ENCODE measurements at regions not wholly inside any gene's neighbourhood (a gene's known extent, or its start where the extent isn't known, plus 50 kb on each side); places are given as distances from the start of the nearest gene placed in this dataset.
A peak's percentile ranks its signal among the peaks of the same experiment; 100 is the strongest.

- Histone ChIP-seq H3K4me3 (no peak overlapping the region), H3K36me3 (ENCODE audit: low read depth) (no peaks in the 10 kb centered on the region), H3K4me1 (ENCODE audit: low read depth) (no peaks in the 10 kb centered on the region), H3K9me3 (no peaks in the 10 kb centered on the region)
- DNase-seq (no peak), ATAC-seq (no peak)
- intact Hi-C loops (cut with DNase I, micrococcal nuclease), result no loop called here
- TF ChIP-seq, protein P1, sequence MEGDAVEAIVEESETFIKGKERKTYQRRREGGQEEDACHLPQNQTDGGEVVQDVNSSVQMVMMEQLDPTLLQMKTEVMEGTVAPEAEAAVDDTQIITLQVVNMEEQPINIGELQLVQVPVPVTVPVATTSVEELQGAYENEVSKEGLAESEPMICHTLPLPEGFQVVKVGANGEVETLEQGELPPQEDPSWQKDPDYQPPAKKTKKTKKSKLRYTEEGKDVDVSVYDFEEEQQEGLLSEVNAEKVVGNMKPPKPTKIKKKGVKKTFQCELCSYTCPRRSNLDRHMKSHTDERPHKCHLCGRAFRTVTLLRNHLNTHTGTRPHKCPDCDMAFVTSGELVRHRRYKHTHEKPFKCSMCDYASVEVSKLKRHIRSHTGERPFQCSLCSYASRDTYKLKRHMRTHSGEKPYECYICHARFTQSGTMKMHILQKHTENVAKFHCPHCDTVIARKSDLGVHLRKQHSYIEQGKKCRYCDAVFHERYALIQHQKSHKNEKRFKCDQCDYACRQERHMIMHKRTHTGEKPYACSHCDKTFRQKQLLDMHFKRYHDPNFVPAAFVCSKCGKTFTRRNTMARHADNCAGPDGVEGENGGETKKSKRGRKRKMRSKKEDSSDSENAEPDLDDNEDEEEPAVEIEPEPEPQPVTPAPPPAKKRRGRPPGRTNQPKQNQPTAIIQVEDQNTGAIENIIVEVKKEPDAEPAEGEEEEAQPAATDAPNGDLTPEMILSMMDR (IDR thresholded peaks at IDR 0.05), result no peak
Measured at GRCh38 chr2:19264852-19265251, 93.6 kb downstream of the OSR1 start.

DNA sequence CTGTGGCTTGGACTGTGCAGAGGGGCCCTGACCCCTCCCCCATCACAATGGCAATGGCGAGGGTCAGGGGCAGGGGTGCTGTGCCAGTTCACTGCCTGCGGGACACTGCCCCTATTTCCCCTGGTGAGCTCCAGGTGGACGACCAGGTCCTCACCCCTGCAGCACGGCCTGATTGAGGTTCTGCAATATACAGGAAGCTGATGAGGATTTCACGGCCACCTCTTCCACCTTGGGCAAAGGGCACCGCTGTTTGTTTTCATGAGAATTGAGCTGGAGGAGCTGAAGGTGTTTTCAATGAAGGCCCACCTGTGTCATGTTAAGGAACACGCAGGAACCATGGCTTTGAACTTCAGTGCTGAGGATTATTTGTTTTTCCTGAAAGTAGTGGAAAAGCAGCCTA lies 96.3 kb downstream of the OSR1 start:
- DNase-seq, result peak in 1 of 3 donors; percentile 27
- TF ChIP-seq, protein P1 (IDR thresholded peaks at IDR 0.05), result no peak
- no peak overlapping the region for H3K4me3 ChIP-seq
- intact Hi-C loops (cut with DNase I, micrococcal nuclease), result no loop called here
- no peaks in the 10 kb centered on the region for H3K9me3 ChIP-seq
- H3K36me3 ChIP-seq (ENCODE audit: low read depth), result no peaks in the 10 kb centered on the region
- no peak for ATAC-seq
- H3K4me1 ChIP-seq (ENCODE audit: low read depth), result no peaks in the 10 kb centered on the region

DNA sequence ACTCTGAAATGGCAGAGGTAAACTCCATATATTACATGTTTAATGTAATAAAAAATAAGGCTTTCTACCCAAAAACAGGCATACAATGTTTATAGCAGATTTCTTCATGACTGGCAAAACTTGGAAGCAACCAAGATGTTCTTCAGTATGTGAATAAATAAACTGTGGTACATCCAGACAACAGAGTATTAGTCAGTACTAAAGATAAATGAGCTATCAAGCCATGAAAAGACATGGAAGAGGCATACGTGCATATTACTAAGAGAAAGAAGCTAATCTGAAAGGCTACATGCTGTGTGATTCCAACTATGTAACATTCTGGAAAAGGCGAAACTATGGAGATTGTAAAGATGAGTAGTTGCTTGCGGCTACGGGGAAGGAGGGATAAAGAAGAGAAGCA lies 97.4 kb downstream of the OSR1 start:
- no peak for ATAC-seq
- H3K4me3 ChIP-seq, result no peak overlapping the region
- TF ChIP-seq, protein P1 (IDR thresholded peaks at IDR 0.05), result no peak

GRCh38 chr2:19256121-19256601 lies 102.3 kb downstream of the OSR1 start:
- Histone ChIP-seq H3K4me3 (no peak overlapping the region), H3K36me3 (ENCODE audit: low read depth) (no peaks in the 10 kb centered on the region), H3K4me1 (ENCODE audit: low read depth) (peaks cover 4% of the 10 kb centered on the region), H3K9me3 (no peaks in the 10 kb centered on the region)
- TF ChIP-seq, protein P1 (IDR thresholded peaks at IDR 0.05), result no peak
- peak; percentile 64 for ATAC-seq
- intact Hi-C loops (cut with DNase I, micrococcal nuclease), result no loop called here
- peak in 1 of 3 donors; percentile 4 for DNase-seq

More for the DNA sequence above, 97.4 kb downstream of the OSR1 start:
- Histone ChIP-seq H3K36me3 (ENCODE audit: low read depth) (no peaks in the 10 kb centered on the region), H3K4me1 (ENCODE audit: low read depth) (peaks cover 4% of the 10 kb centered on the region), H3K9me3 (no peaks in the 10 kb centered on the region)
- intact Hi-C loops (cut with DNase I, micrococcal nuclease), result no loop called here
- no peak for DNase-seq

DNA sequence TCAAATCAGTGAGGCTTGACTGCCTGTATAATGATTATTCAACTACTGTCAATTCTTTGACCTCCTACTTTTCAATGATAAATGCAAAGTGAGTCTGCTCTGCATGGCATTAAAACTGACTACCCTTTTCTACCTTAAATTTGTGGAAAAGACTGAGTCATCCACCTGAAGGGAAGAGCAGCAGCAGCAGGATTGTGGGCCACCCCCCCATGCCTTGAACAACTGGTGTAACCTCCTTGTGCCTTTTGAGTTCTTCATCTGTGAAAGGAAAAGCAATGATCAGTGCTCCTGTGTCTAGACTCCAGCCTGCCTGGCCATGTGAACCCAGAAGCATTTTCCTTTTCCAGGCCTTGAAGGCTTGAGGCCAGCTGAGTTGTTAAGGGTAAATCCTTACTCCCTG lies 102.9 kb downstream of the OSR1 start:
- Histone ChIP-seq H3K36me3 (ENCODE audit: low read depth) (no peaks in the 10 kb centered on the region), H3K9me3 (no peaks in the 10 kb centered on the region), H3K4me1 (ENCODE audit: low read depth) (peaks cover 4% of the 10 kb centered on the region), H3K4me3 (no peak overlapping the region)
- TF ChIP-seq, protein P1 (IDR thresholded peaks at IDR 0.05), result no peak
- DNase-seq (no peak), ATAC-seq (no peak)
- intact Hi-C loops (cut with DNase I, micrococcal nuclease), result no loop called here

DNA sequence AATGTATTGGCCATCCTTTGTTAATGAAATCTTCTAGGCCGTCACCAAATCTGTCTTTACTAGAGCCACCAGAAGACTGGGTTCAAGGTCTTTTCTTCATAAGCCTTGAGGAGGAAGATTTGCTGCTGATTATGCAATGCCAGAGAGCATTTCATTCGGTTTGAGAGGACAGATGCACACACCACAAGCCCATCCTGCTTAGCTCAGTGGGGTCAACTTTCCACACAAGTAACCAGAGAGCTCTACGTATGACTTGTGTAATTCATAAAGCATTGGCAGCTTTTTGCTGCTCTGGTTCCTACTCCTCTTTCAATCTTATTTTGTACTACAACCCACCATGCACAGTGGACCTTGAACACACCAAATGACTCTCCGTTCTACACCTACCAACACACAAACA lies 106.9 kb downstream of the OSR1 start:
- no peaks in the 10 kb centered on the region for H3K36me3 ChIP-seq (ENCODE audit: low read depth)

More for the DNA sequence above, 106.9 kb downstream of the OSR1 start:
- TF ChIP-seq, protein P1 (IDR thresholded peaks at IDR 0.05), result no peak
- Histone ChIP-seq H3K4me3 (no peak overlapping the region), H3K4me1 (ENCODE audit: low read depth) (peaks cover 4% of the 10 kb centered on the region), H3K9me3 (no peaks in the 10 kb centered on the region)
- DNase-seq (no peak), ATAC-seq (no peak)
- intact Hi-C loops (cut with DNase I, micrococcal nuclease), result no loop called here
